NCI-H1930 (cell line): ENCODE measurements at regions not wholly inside any gene's neighbourhood (a gene's known extent, or its start where the extent isn't known, plus 50 kb on each side); places are given as distances from the start of the nearest gene placed in this dataset.

Source experiments
- DNase-seq, 2 experiments: peaks; one replicate each; lab custom pipeline; 2025; lab: John Stamatoyannopoulos, UW

DNA sequence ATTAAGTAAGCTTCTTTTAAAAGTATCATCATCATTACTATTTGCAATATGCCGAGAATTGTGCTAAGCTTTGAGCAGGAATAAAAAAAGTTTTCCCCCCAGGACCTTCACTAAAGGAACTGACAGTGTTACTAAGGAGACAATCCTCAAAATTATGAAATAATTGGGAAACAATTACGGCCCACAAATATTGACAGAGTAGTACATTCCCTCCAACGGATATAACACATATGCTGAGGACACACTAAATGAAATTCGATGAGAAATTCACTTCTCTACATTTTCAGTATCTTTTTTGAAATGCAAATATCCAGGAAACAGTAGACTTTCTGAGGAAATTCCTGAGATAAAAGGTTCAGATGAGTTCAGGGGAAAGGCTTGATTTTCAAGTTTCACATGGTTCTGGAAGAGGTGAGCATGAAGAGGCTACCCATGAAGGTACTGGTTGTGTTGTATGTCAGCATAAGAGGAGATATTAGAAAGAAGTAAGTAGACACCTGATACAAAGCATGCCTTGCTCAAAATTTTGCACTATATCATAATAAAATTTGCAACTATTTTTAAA is 171.2 kb upstream of the NR5A2 start:
- DNase-seq: no peak

- DNase-seq: no peak
Measured at GRCh38 chr1:199857108-199857507, 170.4 kb upstream of the NR5A2 start.

- DNase-seq: no peak
Measured at GRCh38 chr1:199857516-199857915, 170.0 kb upstream of the NR5A2 start.

DNA sequence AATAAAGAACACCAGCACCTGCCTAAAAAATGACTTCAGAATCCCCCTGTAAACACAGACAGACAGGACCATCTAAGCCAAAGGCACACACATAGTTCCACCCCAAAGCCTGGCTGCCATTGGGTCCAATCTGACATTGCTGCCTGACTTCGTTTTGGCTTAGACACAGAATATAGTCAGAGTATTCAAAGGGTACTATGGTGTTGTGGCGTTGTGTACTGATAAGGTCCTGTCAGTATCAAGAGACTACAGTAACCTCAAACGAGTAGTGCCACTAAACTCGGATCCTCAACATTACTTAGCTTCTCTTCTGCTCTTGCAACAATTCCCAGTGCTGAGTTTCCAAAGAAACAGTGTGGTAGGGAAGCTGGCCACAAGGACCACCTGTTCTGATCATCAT is 169.3 kb upstream of the NR5A2 start:
- no peak for DNase-seq

DNA sequence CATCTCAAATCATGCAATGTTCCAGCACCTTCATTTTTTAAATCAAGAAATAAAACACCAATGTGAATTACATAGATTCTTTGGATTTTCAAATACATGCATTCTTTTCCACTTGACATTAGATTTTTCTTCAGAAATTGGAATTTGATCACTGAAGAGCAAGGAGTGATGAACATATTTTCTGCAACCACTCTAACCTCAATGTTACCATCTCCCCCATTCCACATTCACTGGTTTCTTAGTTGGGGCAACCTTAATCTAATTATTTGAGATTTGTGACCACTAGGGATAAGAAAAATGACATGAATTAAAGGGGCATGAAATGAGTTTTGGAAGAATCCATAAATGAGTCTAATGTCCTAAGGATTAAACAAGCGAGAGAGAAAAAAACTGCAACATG is 168.7 kb upstream of the NR5A2 start:
- no peak for DNase-seq

DNA sequence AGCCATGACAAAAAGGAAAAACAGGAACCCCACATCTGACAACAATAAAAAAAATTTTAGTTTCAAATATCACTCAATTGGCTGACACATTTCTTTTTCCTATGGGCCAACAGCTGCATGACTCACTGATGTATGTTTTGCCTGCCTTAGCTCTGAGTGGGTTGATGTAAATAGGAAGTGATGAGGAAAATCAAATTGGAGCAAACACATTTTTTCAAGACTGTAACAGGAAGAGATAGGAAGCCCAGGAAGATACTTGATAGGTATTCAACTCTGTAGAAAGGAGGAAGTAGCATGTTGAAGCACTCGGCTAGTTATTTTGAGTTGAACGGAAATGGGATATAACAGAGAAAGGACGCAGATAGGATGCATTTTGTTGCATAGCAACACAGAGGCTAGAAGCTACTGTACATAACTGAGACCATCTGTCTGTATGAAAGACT is 168.0 kb upstream of the NR5A2 start:
- DNase-seq: no peak

DNA sequence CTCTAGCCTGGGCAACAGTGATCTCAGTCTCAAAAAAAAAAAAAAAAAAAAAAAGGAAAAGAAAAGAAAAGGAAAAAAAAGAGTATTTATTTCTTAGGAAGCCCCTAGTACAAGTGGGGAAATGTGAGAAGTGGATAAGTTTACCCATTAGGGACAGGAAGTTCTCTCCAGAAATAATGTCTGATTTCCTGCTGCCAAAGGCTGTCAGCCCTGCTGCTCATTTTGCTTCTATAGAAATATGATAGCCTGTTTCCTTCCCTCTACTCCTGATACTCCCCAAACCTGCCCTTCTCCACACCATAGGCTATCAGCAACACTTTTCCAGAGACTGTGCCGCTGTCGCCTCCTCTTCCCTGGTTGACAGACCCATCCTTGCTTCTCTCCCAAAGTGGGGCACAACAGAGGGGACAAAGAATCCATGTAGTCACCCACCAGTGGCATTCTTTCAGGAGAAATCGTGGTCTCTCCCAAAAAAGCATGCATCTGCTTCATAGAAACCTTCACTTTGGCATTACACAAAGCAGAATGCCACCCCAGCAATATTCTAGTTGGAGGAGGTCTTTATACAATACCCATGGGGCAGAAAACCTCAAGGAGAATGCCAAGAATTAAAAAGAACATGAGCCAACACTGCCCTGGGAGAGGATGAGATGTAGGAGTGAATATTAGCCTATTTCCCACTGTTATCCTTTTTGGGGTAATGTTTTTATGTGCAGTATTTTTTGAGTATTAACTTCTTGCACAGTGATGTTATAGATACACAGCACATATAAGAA is 166.3 kb upstream of the NR5A2 start:
- no peak for DNase-seq

- no peak for DNase-seq
Measured at GRCh38 chr1:199862047-199862446, 165.5 kb upstream of the NR5A2 start.

- no peak for DNase-seq
Measured at GRCh38 chr1:199866210-199866617, 161.3 kb upstream of the NR5A2 start.

GRCh38 chr1:199867601-199868000 is 159.9 kb upstream of the NR5A2 start:
- DNase-seq: no peak

DNA sequence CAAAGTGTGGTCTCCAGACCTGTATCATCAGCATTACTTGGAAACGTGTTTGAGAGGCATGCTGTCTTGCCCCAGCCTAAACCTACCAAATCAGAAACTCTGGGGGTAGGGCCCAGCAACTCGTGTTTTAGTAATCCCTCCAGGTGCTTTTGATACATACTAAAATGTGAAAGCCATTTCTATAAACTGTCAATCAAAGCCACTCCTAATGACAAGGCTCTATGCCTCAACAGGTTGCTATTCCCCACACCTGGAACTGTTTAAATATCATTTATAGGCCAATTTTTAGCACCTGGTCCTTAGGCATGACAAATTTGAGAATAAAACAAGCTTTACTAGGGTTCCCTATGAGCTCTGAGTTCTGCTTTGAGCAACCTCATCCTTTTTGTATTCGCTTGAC is 158.7 kb upstream of the NR5A2 start:
- no peak for DNase-seq

DNA sequence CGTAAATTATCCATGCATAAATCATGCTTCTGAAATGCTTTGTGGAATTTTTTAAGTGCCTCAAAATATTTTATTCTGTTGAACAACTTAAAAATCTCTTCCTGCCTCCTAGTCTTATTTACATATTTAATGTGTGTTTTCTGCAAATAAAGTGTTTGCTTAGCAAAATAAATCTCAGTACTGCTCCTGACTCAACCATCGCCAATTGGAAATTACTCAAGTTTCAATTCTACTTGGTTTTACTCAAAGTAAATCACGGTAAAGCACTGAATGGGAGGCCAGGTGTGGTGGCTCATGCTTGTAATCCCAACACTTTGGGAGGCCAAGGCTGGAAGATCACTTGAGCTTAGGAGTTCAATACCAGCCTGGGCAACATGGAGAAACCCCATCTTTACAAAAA is 152.2 kb upstream of the NR5A2 start:
- DNase-seq: no peak

GRCh38 chr1:199875856-199876255 is 151.7 kb upstream of the NR5A2 start:
- no peak for DNase-seq

GRCh38 chr1:199877526-199878384 is 149.8 kb upstream of the NR5A2 start:
- DNase-seq: no peak

- no peak for DNase-seq
Measured at GRCh38 chr1:199878823-199879222, 148.7 kb upstream of the NR5A2 start.

DNA sequence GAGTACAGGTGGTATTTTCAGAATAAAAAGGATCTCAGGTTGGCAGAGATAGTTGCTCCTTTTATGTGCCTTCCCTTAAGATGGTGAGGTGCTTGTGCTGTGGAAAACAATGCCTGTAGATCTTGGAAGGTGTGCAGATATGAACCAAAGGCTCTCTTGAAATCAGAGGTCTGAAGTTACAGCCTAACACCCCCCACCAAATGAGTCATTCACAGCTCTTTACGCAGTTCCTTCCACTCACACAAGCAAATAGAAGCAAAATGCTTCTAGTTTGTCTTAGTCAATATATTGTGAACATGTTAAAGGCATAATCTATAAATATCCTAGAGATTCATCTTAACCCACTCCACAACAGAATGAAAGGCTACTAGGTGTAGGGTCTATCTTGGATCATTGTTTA is 128.9 kb upstream of the NR5A2 start:
- no peak for DNase-seq

DNA sequence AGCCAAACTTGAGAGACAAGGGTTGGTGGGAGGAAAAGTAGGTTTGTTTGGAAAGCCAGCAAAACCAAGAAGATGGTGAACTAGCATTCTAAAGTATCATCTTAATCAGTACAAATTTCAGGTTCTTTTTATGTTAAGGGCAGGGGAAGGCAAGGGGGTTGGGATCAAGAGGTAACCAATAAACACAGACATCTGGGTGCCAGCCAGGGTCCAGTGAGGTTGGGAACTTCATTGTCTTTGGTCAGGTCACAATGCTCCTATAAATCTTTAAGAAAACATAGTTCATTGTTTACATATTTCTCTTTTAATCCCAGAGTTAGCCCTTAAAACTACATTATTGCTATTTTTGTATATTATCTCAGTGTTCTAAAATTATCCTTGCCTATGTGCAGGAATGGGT is 126.2 kb upstream of the NR5A2 start:
- no peak for DNase-seq

GRCh38 chr1:199907361-199907760 is 120.1 kb upstream of the NR5A2 start:
- no peak for DNase-seq

- no peak for DNase-seq
Measured at GRCh38 chr1:199909137-199909536, 118.4 kb upstream of the NR5A2 start.

GRCh38 chr1:199913318-199913717 is 114.2 kb upstream of the NR5A2 start:
- no peak for DNase-seq

GRCh38 chr1:199914546-199914945 is 113.0 kb upstream of the NR5A2 start:
- DNase-seq: no peak

DNA sequence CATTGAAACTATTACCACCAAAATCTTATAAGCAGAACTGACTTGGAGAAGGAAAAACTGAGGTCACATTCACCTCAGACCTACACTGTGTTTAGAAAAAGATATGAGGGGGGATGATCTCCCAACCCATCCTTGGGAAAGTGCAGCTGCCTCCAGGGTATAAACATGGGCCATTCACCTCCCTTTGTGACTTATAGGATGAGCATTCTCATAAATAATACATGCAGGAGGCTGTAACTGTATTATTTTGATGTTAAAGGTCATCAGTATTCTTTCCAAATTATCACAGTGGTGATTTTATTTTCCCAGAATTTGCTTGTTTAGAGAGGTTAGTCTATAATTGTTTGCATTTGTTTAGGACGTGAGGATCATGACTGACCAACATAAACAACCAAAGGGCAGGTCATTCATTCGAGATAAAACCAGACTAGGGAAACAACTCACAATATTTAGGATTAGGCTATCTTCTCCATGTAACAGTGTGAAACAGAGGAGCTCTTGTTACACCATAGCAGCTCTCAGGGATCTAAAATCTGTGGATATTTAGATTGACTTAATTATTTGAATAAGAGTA is 109.2 kb upstream of the NR5A2 start:
- DNase-seq: no peak

DNA sequence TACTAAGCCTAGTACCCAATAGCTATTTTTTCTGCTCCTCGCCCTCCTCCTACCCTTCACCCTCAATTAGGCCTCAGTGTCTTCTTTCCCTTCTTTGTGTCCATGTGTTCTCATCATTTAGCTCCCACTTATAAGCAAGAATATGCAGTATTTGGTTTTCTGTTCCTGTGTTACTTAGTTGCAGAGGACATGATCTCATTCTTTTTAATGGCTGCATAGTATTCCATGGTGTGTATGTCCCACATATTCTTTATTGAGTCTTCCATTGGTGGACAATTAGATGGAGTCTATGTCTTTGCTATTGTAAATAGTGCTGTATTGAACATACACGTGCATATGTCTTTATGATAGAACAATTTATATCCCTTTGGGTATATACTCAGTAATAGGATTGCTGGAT is 106.9 kb upstream of the NR5A2 start:
- no peak for DNase-seq
